Chondrocyte (in vitro differentiated cells): ENCODE measurements at regions not wholly inside any gene's neighbourhood (a gene's known extent, or its start where the extent isn't known, plus 50 kb on each side); places are given as distances from the start of the nearest gene placed in this dataset.

Source experiments
- DNase-seq: peaks from one replicate; pipeline ENCODE4 v3.0.0; 2021; ENCODE audit warnings: mixed read lengths, low spot score
- H3K27ac Mint-ChIP-seq: one replicate; pipeline ENCODE4 v1.8.0; 2021; ENCODE audit warnings: mild to moderate bottlenecking, moderate library complexity, mixed read lengths; ENCODE audit not compliant: unreplicated experiment
- H3K27me3 Mint-ChIP-seq: 2 replicates; pipeline ENCODE4 v1.8.0; 2021; ENCODE audit warnings: low read depth, mixed read lengths
- H3K36me3 Mint-ChIP-seq: 2 replicates; pipeline ENCODE4 v1.8.0; 2021; ENCODE audit warnings: low read depth, mixed read lengths
- H3K4me1 Mint-ChIP-seq: 2 replicates; pipeline ENCODE4 v1.8.0; 2021; ENCODE audit warnings: low read depth, mild to moderate bottlenecking, mixed read lengths
- H3K4me3 Mint-ChIP-seq: one replicate; pipeline ENCODE4 v1.8.0; 2021; ENCODE audit warnings: mild to moderate bottlenecking, moderate library complexity, mixed read lengths; ENCODE audit not compliant: unreplicated experiment
- H3K9me3 Mint-ChIP-seq: 2 replicates; pipeline ENCODE4 v1.8.0; 2021; ENCODE audit warnings: low read depth, mixed read lengths
- CTCF ChIP-seq: fragments of 200-600 bp; sonication (generic); IDR thresholded peaks from 2 replicates; pipeline ENCODE4 v1.5.0; 2021; ENCODE audit warnings: antibody characterized with exemption, mild to moderate bottlenecking, moderate library complexity

DNA sequence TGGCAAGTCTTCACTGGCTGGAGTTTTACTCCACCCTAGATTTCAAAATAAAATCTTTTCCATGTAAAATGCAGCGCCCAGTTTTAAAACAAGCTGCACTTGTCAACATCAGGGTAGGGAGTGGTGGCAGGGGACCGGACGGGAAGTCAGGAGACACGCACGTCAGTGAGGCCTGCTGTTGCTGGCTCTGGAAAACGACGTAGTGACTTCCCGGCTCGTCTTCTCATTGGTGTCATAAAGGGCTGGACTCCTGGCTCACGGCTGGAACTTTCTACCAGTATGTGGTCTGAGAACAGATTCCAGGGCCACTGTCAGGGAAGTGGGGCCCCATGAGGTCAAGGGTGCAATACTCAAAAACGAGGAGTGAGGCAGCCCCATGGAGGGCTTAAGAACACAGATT, 64.2 kb upstream of the FOXN3 start:
- Mint-ChIP-seq H3K9me3 (no peaks in the 10 kb centered on the region), H3K27me3 (no peaks in the 10 kb centered on the region), H3K27ac (no peak overlapping the region), H3K36me3 (peaks cover 8% of the 10 kb centered on the region), H3K4me1 (peaks cover 6% of the 10 kb centered on the region), H3K4me3 (no peak overlapping the region)
- TF ChIP-seq CTCF, result no peak
- no peak for DNase-seq

DNA sequence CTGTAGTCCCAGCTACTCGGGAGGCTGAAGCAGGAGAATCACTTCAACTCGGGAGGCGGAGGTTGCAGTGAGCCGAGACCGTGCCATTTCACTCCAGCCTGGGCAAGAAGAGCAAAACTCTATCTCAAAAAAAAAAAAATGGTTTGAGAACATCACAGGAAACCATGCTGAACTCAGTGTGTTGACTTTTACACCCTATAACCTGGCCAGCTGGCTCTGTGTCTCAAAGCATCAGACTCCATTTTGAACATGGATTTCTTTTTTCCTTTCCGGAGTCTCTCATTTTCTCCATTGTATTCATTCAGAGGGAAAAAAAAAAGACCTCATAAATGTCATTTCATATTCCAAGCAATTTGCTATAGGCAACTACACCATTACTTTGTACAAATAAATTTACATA, 63.2 kb upstream of the FOXN3 start:
- DNase-seq, result no peak
- Mint-ChIP-seq H3K27ac (no peak overlapping the region), H3K9me3 (no peaks in the 10 kb centered on the region), H3K36me3 (peaks cover 4% of the 10 kb centered on the region), H3K27me3 (no peaks in the 10 kb centered on the region), H3K4me1 (peaks cover 6% of the 10 kb centered on the region), H3K4me3 (no peak overlapping the region)
- no peak for TF ChIP-seq CTCF

GRCh38 chr14:89479802-89480201, 62.8 kb upstream of the FOXN3 start:
- no peak overlapping the region for H3K4me3 Mint-ChIP-seq
- TF ChIP-seq CTCF, result no peak
- no peaks in the 10 kb centered on the region for H3K9me3 Mint-ChIP-seq
- DNase-seq, result no peak
- no peak overlapping the region for H3K27ac Mint-ChIP-seq
- peaks cover 6% of the 10 kb centered on the region for H3K4me1 Mint-ChIP-seq
- peaks cover 3% of the 10 kb centered on the region for H3K36me3 Mint-ChIP-seq
- no peaks in the 10 kb centered on the region for H3K27me3 Mint-ChIP-seq

DNA sequence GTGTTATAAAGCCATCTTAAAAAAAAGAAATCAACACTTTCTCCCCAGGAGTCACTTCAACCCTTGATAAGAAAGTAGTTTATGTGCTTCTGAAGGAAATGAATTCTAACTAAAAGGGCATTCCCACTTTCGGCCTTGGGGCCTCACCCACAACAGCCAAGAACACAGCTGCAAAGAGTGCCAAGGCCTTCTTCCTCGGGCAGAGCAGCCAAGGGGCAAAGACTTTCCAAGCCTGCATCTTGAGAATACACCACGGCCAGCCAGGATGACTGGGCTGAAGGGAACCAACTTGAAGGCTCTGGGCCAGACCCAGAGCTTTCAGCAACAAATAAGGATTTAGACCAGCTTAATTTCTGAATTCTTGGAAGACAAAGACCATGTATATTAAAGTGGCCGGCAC, 60.4 kb upstream of the FOXN3 start:
- Mint-ChIP-seq H3K27me3 (no peaks in the 10 kb centered on the region), H3K4me1 (peaks cover 6% of the 10 kb centered on the region), H3K4me3 (no peak overlapping the region), H3K27ac (no peak overlapping the region), H3K9me3 (no peaks in the 10 kb centered on the region), H3K36me3 (peaks cover 3% of the 10 kb centered on the region)
- no peak for TF ChIP-seq CTCF
- no peak for DNase-seq

DNA sequence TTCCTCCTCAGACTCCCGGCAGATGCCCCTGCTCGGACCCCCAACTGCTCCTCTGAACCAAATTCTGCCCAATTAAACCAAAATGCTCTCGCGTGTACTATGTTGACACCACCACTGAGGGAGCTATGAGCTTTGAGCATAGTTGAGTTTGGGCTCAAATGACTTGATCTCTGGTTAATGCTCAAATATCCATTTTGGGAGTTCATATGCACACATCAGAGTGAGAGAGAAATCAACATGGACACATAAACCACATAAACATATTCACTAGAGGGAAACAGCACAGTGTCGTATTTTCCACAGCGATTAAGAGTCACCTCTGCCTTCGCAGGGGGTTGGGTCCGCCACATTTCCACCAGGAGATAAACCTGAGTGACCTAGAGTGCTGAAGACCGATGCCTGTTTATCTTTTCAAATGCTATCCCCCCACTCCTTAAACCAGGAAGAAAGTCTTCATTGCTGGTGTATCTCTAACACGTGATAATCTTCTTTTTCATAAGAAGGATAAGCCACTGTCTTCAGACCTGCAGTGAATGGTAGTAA, 59.4 kb upstream of the FOXN3 start:
- Mint-ChIP-seq H3K4me1 (peaks cover 6% of the 10 kb centered on the region), H3K27me3 (no peaks in the 10 kb centered on the region), H3K36me3 (no peaks in the 10 kb centered on the region), H3K4me3 (no peak overlapping the region), H3K27ac (no peak overlapping the region), H3K9me3 (no peaks in the 10 kb centered on the region)
- no peak for TF ChIP-seq CTCF
- no peak for DNase-seq
